H1 (cell line): ENCODE measurements at regions not wholly inside any gene's neighbourhood (a gene's known extent, or its start where the extent isn't known, plus 50 kb on each side); places are given as distances from the start of the nearest gene placed in this dataset.

Source experiments
- CTCF ChIA-PET: fragments of 300-600 bp; sonication (Branson Sonifier 250); formaldehyde crosslinking; loops from one replicate; lab custom pipeline; 2021; ENCODE audit not compliant: partially characterized antibody; lab: Charles Lee
- POLR2A ChIA-PET: fragments of 300-600 bp; sonication (Branson Sonifier 250); formaldehyde crosslinking; loops from one replicate; lab custom pipeline; 2021; ENCODE audit warnings: inconsistent platforms; ENCODE audit not compliant: partially characterized antibody; lab: Charles Lee
- DNase-seq, 2 experiments: peaks; one replicate each; pipeline versions ENCODE4 v3.0.0 to v3.0.0-alpha.2; 2010 to 2022; ENCODE audit warnings: low spot score in 2 of 2, low read depth in 1 of 2, mixed read lengths in 1 of 2
- FAIRE-seq: peaks from 2 replicates; lab custom pipeline; 2011; peaks lifted over from hg19 to GRCh38; lab: Jason Lieb, UNC
- H2AFZ ChIP-seq: 2 replicates; pipeline ENCODE4 v1.8.1; 2012; ENCODE audit warnings: low read length, inconsistent platforms
- H2AK5ac ChIP-seq: 2 replicates; pipeline ENCODE4 v1.6.1; 2013; ENCODE audit warnings: low read depth, low read length
- H2BK120ac ChIP-seq: replicated peaks from 2 replicates; pipeline ENCODE3; 2013; ENCODE audit warnings: low read depth, low read length, inconsistent platforms
- H2BK12ac ChIP-seq: 2 replicates; pipeline ENCODE4 v1.6.1; 2013; ENCODE audit warnings: low read depth, low read length
- H2BK15ac ChIP-seq: 2 replicates; pipeline ENCODE4 v1.6.1; 2013; ENCODE audit warnings: low read length
- H2BK20ac ChIP-seq: 2 replicates; pipeline ENCODE4 v1.6.1; 2013; ENCODE audit warnings: low read length
- H2BK5ac ChIP-seq: 2 replicates; pipeline ENCODE4 v1.6.1; 2013; ENCODE audit warnings: low read depth, low read length
- H3K14ac ChIP-seq: 2 replicates; pipeline ENCODE4 v1.6.1; 2013; ENCODE audit warnings: inconsistent platforms; ENCODE audit not compliant: insufficient read length
- H3K18ac ChIP-seq: 2 replicates; pipeline ENCODE4 v1.6.1; 2013; ENCODE audit warnings: low read length; ENCODE audit errors: extremely low read depth
- H3K23ac ChIP-seq: 2 replicates; pipeline ENCODE4 v1.6.1; 2013; ENCODE audit warnings: inconsistent platforms; ENCODE audit not compliant: insufficient read length
- H3K23me2 ChIP-seq: 2 replicates; pipeline ENCODE4 v1.6.1; 2013; ENCODE audit warnings: low read depth, low read length
- H3K27ac ChIP-seq: 2 replicates; pipeline ENCODE4 v1.6.1; 2011; ENCODE audit warnings: low read depth, low read length, inconsistent platforms
- H3K27me3 ChIP-seq, 4 experiments: replicated peaks in 1 of 4; 1 replicate in 1 of 4; 2 replicates in 3 of 4; pipeline versions ENCODE4 v1.6.1 to v1.8.1; 2011 to 2013; ENCODE audit warnings: low read length in 3 of 4, mild to moderate bottlenecking in 3 of 4, inconsistent platforms in 2 of 4, mixed read lengths in 2 of 4, moderate library complexity in 1 of 4; ENCODE audit not compliant: control insufficient read depth in 3 of 4, insufficient read depth in 3 of 4; ENCODE audit errors: extremely low read depth in 1 of 4
- H3K36me3 ChIP-seq, 4 experiments: 2 replicates each; pipeline versions ENCODE4 v1.6.1 to v1.8.1; 2011 to 2013; ENCODE audit warnings: mild to moderate bottlenecking in 4 of 4, low read length in 3 of 4, moderate library complexity in 2 of 4, control low read depth in 1 of 4, inconsistent platforms in 1 of 4; ENCODE audit not compliant: insufficient read depth in 4 of 4, control insufficient read depth in 2 of 4
- H3K4ac ChIP-seq: replicated peaks from 2 replicates; pipeline ENCODE3; 2013; ENCODE audit warnings: low read length, low read depth, mixed read lengths, inconsistent platforms; ENCODE audit not compliant: insufficient read length
- H3K4me1 ChIP-seq, 4 experiments: replicated peaks in 1 of 4; 1 replicate in 1 of 4; 2 replicates in 3 of 4; pipeline versions ENCODE4 v1.6.1 to v1.8.1; 2011 to 2013; ENCODE audit warnings: low read length in 3 of 4, inconsistent platforms in 2 of 4, mixed read lengths in 1 of 4; ENCODE audit not compliant: insufficient read depth in 4 of 4, control insufficient read depth in 3 of 4
- H3K4me2 ChIP-seq, 2 experiments: 2 replicates each; pipeline versions ENCODE4 v1.6.1 to v1.8.1; 2011 to 2013; ENCODE audit warnings: low read depth in 2 of 2, low read length in 2 of 2, control low read depth in 1 of 2, inconsistent platforms in 1 of 2, mild to moderate bottlenecking in 1 of 2; ENCODE audit not compliant: insufficient read depth in 1 of 2
- H3K4me3 ChIP-seq, 4 experiments: fragments of 200-600, 300-600 bp in 1 of 4; sonication (generic), shearing (Covaris generic), sonication (Bioruptor Twin) in 1 of 4; 2 replicates each; pipeline versions ENCODE4 v1.5.1 to v1.8.1; 2011 to 2016; ENCODE audit warnings: low read length in 4 of 4, low read depth in 3 of 4, control low read depth in 2 of 4, inconsistent platforms in 2 of 4, mild to moderate bottlenecking in 2 of 4, mixed read lengths in 1 of 4, moderate library complexity in 1 of 4; ENCODE audit not compliant: insufficient read depth in 2 of 4; ENCODE audit errors: extremely low read depth in 1 of 4
- H3K56ac ChIP-seq: replicated peaks from 2 replicates; pipeline ENCODE3; 2013; ENCODE audit warnings: low read depth, mild to moderate bottlenecking, mixed read lengths, low read length, inconsistent platforms; ENCODE audit not compliant: insufficient read length
- H3K79me1 ChIP-seq: 2 replicates; pipeline ENCODE4 v1.6.1; 2013; ENCODE audit warnings: low read depth, low read length, control low read depth
- H3K79me2 ChIP-seq, 2 experiments: 2 replicates each; pipeline versions ENCODE4 v1.6.1 to v1.8.1; 2012 to 2013; ENCODE audit warnings: low read length in 2 of 2, mild to moderate bottlenecking in 2 of 2, inconsistent platforms in 1 of 2; ENCODE audit not compliant: insufficient read depth in 2 of 2, control insufficient read depth in 1 of 2
- H3K9ac ChIP-seq, 4 experiments: replicated peaks in 1 of 4; 1 replicate in 1 of 4; 2 replicates in 3 of 4; pipeline versions ENCODE4 v1.6.1 to v1.8.1; 2011 to 2013; ENCODE audit warnings: low read depth in 3 of 4, low read length in 3 of 4, control low read depth in 2 of 4, mild to moderate bottlenecking in 2 of 4, moderate library complexity in 2 of 4, inconsistent platforms in 1 of 4; ENCODE audit errors: extremely low read depth in 1 of 4
- H3K9me3 ChIP-seq, 2 experiments: 2 replicates each; pipeline versions ENCODE4 v1.6.1 to v1.8.1; 2012 to 2013; ENCODE audit warnings: mild to moderate bottlenecking in 2 of 2, moderate library complexity in 2 of 2, control low read depth in 1 of 2, inconsistent platforms in 1 of 2, low read depth in 1 of 2, low read length in 1 of 2, mixed read lengths in 1 of 2; ENCODE audit not compliant: insufficient read depth in 2 of 2
- H4K20me1 ChIP-seq, 2 experiments: replicated peaks in 1 of 2; 2 replicates each; pipeline versions ENCODE3 to v1.8.1; 2011 to 2013; ENCODE audit warnings: inconsistent platforms in 2 of 2, low read length in 2 of 2, mild to moderate bottlenecking in 1 of 2; ENCODE audit not compliant: insufficient read depth in 2 of 2, control insufficient read depth in 1 of 2
- H4K5ac ChIP-seq: 2 replicates; pipeline ENCODE4 v1.6.1; 2013; ENCODE audit warnings: low read length, low read depth, mixed read lengths, inconsistent platforms; ENCODE audit not compliant: insufficient read length
- H4K8ac ChIP-seq: 2 replicates; pipeline ENCODE4 v1.8.0; 2013; ENCODE audit warnings: mild to moderate bottlenecking, moderate library complexity, low read length, inconsistent platforms; ENCODE audit not compliant: insufficient read depth; ENCODE audit errors: extremely low read depth
- H4K91ac ChIP-seq: replicated peaks from 2 replicates; pipeline ENCODE3; 2013; ENCODE audit warnings: low read length, mixed read lengths, inconsistent platforms; ENCODE audit not compliant: insufficient read length
- BACH1 ChIP-seq: IDR thresholded peaks from 2 replicates; pipeline ENCODE4 v1.6.1; 2012; ENCODE audit warnings: low read length, improper control_type of control experiment
- BCL11A ChIP-seq, 2 experiments: IDR thresholded peaks; one replicate each; pipeline ENCODE4 v1.6.1; 2011; ENCODE audit warnings: low read depth in 2 of 2, low read length in 2 of 2, mild to moderate bottlenecking in 2 of 2
- CBX8 ChIP-seq: fragments of 300-800, 300-1000 bp; sonication (generic); IDR thresholded peaks from 2 replicates; pipeline ENCODE4 v1.7.1; 2016; ENCODE audit warnings: low read depth, low read length, borderline replicate concordance
- CEBPB ChIP-seq: IDR thresholded peaks from 2 replicates; pipeline ENCODE4 v1.6.1; 2012; ENCODE audit warnings: low read depth, low read length
- CHD2 ChIP-seq: IDR thresholded peaks from 2 replicates; pipeline ENCODE4 v1.6.1; 2012; ENCODE audit warnings: low read length, improper control_type of control experiment
- FOSL1 ChIP-seq: IDR thresholded peaks from 2 replicates; pipeline ENCODE4 v1.6.1; 2011; ENCODE audit warnings: mild to moderate bottlenecking, low read depth, low read length, moderate library complexity; ENCODE audit not compliant: insufficient read depth
- KDM4A ChIP-seq: IDR thresholded peaks from one replicate; pipeline ENCODE4 v1.7.1; 2012; ENCODE audit warnings: low read depth, mild to moderate bottlenecking, moderate library complexity, low read length, inconsistent platforms; ENCODE audit not compliant: severe bottlenecking
- PHF8 ChIP-seq: fragments of 200-600 bp; sonication (generic); conservative IDR thresholded peaks from 2 replicates; pipeline ENCODE4 v1.7.1; 2012; ENCODE audit warnings: low read depth, mild to moderate bottlenecking, inconsistent platforms, low read length, moderate library complexity
- POLR2AphosphoS5 ChIP-seq: IDR thresholded peaks from 2 replicates; pipeline ENCODE4 v1.6.1; 2011; ENCODE audit warnings: low read depth, low read length
- RFX5 ChIP-seq: IDR thresholded peaks from 2 replicates; pipeline ENCODE4 v1.6.1; 2011; ENCODE audit warnings: low read depth, low read length, improper control_type of control experiment, borderline replicate concordance
- SAP30 ChIP-seq: fragments of 300-600 bp; sonication (generic); IDR thresholded peaks from 2 replicates; pipeline ENCODE4 v1.7.1; 2012; ENCODE audit warnings: low read length, moderate library complexity, mild to moderate bottlenecking, inconsistent platforms; ENCODE audit not compliant: insufficient read depth, insufficient replicate concordance
- SIN3A ChIP-seq, 2 experiments: IDR thresholded peaks in 1 of 2; conservative IDR thresholded peaks in 1 of 2; 2 replicates each; pipeline ENCODE4 v1.6.1; 2011 to 2012; ENCODE audit warnings: low read length in 2 of 2, improper control_type of control experiment in 1 of 2, low read depth in 1 of 2, mild to moderate bottlenecking in 1 of 2
- SP4 ChIP-seq: IDR thresholded peaks from 2 replicates; pipeline ENCODE4 v1.6.1; 2012; ENCODE audit warnings: low read length, inconsistent platforms
- TBP ChIP-seq: IDR thresholded peaks from 2 replicates; pipeline ENCODE4 v1.6.1; 2011; ENCODE audit warnings: low read depth, low read length, improper control_type of control experiment
- WGBS, 2 experiments: shearing (Covaris generic) in 1 of 2; methylation state at CpG; one replicate each; pipeline versions ENCODE4 v1.1.6 to v1.1.7; 2013 to 2015; ENCODE audit warnings: low lambda C conversion rate in 2 of 2, mixed read lengths in 2 of 2, inconsistent platforms in 1 of 2, low coverage in 1 of 2, missing lambda C conversion rate in 1 of 2; ENCODE audit not compliant: insufficient replicate concordance in 2 of 2, insufficient coverage in 1 of 2, insufficient read length in 1 of 2; ENCODE audit errors: extremely low coverage in 1 of 2, missing lambda C conversion rate in 1 of 2; 5-methylcytosine and 5-hydroxymethylcytosine counted together

DNA sequence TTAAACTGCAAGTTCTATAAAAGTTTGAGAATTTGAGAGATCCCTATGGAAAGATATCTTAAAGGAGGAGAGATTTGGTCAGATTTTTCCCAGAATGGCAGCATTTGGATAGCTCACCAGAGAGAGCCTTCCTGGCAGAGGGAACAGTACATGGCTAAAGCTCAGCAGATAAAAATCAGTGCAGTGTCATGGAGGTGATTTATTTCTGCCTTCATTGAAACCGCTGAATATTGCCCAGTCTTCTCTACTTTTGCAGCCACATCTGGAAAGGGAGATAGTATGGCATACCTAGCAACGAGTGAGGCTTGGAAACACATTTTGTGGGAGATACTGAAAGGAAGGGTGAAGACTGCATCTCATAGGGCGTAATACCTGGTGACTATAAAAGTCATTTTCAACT lies 155.2 kb downstream of the RFC3 start (continued):
- TF ChIP-seq CBX8, result no peak
- TF ChIP-seq, all 59 proteins: peak for 0

DNA sequence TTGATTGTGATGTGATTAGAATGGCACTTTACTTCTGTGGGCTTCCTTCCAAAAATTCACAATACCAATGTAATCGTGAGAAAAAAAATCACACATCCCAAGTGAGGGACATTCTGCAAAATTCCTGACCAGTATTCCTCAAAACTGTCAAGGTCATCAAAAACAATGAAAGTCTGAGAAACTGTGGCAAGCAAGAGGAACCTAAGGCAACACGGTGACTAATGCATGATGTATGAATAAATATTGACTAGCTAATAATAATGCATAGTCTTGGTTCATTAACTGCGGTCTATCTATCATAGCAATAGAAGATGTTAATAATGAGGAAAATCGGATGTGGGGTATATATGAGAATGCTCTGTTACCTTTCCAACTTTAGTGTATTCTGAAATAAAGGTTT lies 159.0 kb downstream of the RFC3 start:
- Histone ChIP-seq H2BK20ac (no peak overlapping the region), H3K4me3 (no peak overlapping the region), H3K23ac (no peak overlapping the region), H4K8ac (no peak overlapping the region), H2BK5ac (no peak overlapping the region), H3K9me3 (no peaks in the 10 kb centered on the region), H3K79me2 (no peaks in the 10 kb centered on the region), H4K91ac (no peak overlapping the region), H3K56ac (no peak overlapping the region), H3K14ac (no peak overlapping the region), H2BK15ac (no peak overlapping the region), H3K4me1 (no peaks in the 10 kb centered on the region), H3K23me2 (no peaks in the 10 kb centered on the region), H4K5ac (no peak overlapping the region), H2BK12ac (no peak overlapping the region), H3K79me1 (no peaks in the 10 kb centered on the region), H3K4ac (no peak overlapping the region), H3K27ac (no peak overlapping the region), H4K20me1 (no peaks in the 10 kb centered on the region), H3K9ac (no peak overlapping the region), H3K4me2 (no peak overlapping the region), H2AFZ (no peak overlapping the region), H3K27me3 (no peaks in the 10 kb centered on the region), H2AK5ac (no peak overlapping the region), H2BK120ac (no peak overlapping the region), H3K36me3 (no peaks in the 10 kb centered on the region), H3K18ac (no peak overlapping the region)
- POLR2A ChIA-PET, result no interaction called here
- 88% methylated on average over 4 of the region's 4 CpGs; no CpG with 5 or more reads in 1 of the 2 experiments for WGBS, 2 experiments
- CTCF ChIA-PET, result no interaction called here
- no peak for FAIRE-seq
- DNase-seq, result no peak
- TF ChIP-seq RFX5 (no peak), KDM4A (no peak), PHF8 (no peak), CHD2 (no peak), CEBPB (no peak), SAP30 (no peak), SIN3A (conservative IDR thresholded peaks at IDR 0.05 in 1 of 2, IDR thresholded peaks at IDR 0.05 in 1 of 2; ENCODE audit: low read depth in 1 of 2, low read length in 2 of 2) (no peak), BCL11A (IDR thresholded peaks at IDR 0.05; ENCODE audit: low read depth in 2 of 2, low read length in 2 of 2) (no peak), POLR2AphosphoS5 (no peak), BACH1 (no peak), CBX8 (no peak), SP4 (no peak), TBP (no peak), FOSL1 (no peak)
